ENCODE measurements at regions not wholly inside any gene's neighbourhood (a gene's known extent, or its start where the extent isn't known, plus 50 kb on each side); places are given as distances from the start of the nearest gene placed in this dataset.

GRCh38 chr2:198701481-198701880 is 756.3 kb downstream of the SATB2 start:
- TF ChIP-seq CTCF (IDR thresholded peaks at IDR 0.05) (no peak), ZFX (IDR thresholded peaks at IDR 0.05; ENCODE audit: borderline replicate concordance) (no peak)

Measured in 22Rv1 (cell line).